Stimulated activated CD8-positive, alpha-beta memory T cell treated with anti-CD3 and anti-CD28 coated beads, Interleukin-12 subunit alpha, Interleukin-12 subunit beta, amount 100 ng/mL, for 1 hour (primary cell): ENCODE measurements at regions not wholly inside any gene's neighbourhood (a gene's known extent, or its start where the extent isn't known, plus 50 kb on each side); places are given as distances from the start of the nearest gene placed in this dataset.

Experiments used
- DNase-seq: peaks from one replicate; pipeline ENCODE4 v3.0.0-alpha.2; 2020; ENCODE audit warnings: low read depth

GRCh38 chr13:22092791-22093560 is 422.1 kb downstream of the FGF9 start:
- DNase-seq: no peak

- DNase-seq: no peak
Observed at GRCh38 chr13:22095794-22096193, 424.9 kb downstream of the FGF9 start.

GRCh38 chr13:22099585-22099984 is 428.7 kb downstream of the FGF9 start:
- no peak for DNase-seq

- no peak for DNase-seq
Observed at GRCh38 chr13:22102271-22102670, 431.4 kb downstream of the FGF9 start.

GRCh38 chr13:22103046-22104027 is 432.5 kb downstream of the FGF9 start:
- DNase-seq: no peak

- no peak for DNase-seq
Observed at GRCh38 chr13:22106058-22106457, 435.2 kb downstream of the FGF9 start.

GRCh38 chr13:22107549-22107948 is 436.7 kb downstream of the FGF9 start:
- no peak for DNase-seq

GRCh38 chr13:22108283-22108942 is 437.5 kb downstream of the FGF9 start:
- no peak for DNase-seq

- no peak for DNase-seq
Observed at GRCh38 chr13:22108979-22109378, 438.1 kb downstream of the FGF9 start.

GRCh38 chr13:22110368-22110767 is 439.5 kb downstream of the FGF9 start:
- DNase-seq: no peak

GRCh38 chr13:22111152-22111783 is 440.4 kb downstream of the FGF9 start:
- DNase-seq: no peak

GRCh38 chr13:22111961-22112360 is 441.1 kb downstream of the FGF9 start:
- no peak for DNase-seq

GRCh38 chr13:22112956-22113745 is 442.3 kb downstream of the FGF9 start:
- no peak for DNase-seq

GRCh38 chr13:22114630-22115311 is 443.9 kb downstream of the FGF9 start:
- no peak for DNase-seq

GRCh38 chr13:22118158-22118557 is 447.3 kb downstream of the FGF9 start:
- no peak for DNase-seq

GRCh38 chr13:22120646-22121045 is 449.8 kb downstream of the FGF9 start:
- no peak for DNase-seq

GRCh38 chr13:22121146-22121739 is 450.4 kb downstream of the FGF9 start:
- no peak for DNase-seq

GRCh38 chr13:22126433-22127021 is 455.7 kb downstream of the FGF9 start:
- DNase-seq: no peak

GRCh38 chr13:22127277-22128164 is 456.6 kb downstream of the FGF9 start:
- no peak for DNase-seq
